ENCODE measurements at regions not wholly inside any gene's neighbourhood (a gene's known extent, or its start where the extent isn't known, plus 50 kb on each side); places are given as distances from the start of the nearest gene placed in this dataset.
A peak's percentile ranks its signal among the peaks of the same experiment; 100 is the strongest.

DNA sequence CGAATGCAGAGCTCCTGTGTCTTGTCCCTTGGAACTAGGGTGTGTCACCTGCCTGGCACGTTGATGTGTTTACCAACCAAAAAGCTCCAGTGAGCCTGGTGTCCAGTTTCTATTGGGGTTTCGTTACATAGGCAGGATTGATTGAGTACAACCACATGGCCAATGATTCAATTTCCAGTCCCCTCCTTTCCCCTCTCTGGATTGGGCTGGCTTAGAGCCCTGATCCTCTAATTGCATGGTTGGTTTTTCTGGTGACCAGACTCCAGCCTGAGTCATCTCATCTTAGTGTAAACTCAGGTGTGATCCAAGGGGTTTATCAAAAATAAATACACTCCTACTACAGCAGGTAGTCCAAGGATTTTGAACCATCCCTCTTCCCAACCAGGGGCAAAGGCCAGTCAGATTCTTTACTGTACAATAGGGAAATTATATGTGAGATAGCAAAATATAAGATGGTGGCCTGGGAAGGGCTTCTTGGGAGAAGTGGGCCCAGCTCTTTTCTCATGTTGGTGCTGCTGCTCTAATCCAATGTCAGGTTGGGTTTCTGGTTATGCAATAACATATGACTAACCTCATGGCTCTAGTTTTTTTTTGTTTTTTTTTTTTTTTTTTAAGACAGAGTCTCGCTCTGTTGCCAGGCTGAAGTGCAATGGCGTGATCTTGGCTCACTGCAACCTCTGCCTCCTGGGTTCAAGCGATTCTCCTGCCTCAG is 64.7 kb upstream of the MGAT5 start:
- H3K27me3 ChIP-seq (ENCODE audit: control insufficient read depth, insufficient read depth, low read length), result no peaks in the 10 kb centered on the region
- no peaks in the 10 kb centered on the region for H3K36me3 ChIP-seq (ENCODE audit: control insufficient read depth, insufficient read depth, low read length)
- DNase-seq (ENCODE audit: low read depth) (peak; percentile 98), FAIRE-seq (no peak)
- TF ChIP-seq, protein P1, sequence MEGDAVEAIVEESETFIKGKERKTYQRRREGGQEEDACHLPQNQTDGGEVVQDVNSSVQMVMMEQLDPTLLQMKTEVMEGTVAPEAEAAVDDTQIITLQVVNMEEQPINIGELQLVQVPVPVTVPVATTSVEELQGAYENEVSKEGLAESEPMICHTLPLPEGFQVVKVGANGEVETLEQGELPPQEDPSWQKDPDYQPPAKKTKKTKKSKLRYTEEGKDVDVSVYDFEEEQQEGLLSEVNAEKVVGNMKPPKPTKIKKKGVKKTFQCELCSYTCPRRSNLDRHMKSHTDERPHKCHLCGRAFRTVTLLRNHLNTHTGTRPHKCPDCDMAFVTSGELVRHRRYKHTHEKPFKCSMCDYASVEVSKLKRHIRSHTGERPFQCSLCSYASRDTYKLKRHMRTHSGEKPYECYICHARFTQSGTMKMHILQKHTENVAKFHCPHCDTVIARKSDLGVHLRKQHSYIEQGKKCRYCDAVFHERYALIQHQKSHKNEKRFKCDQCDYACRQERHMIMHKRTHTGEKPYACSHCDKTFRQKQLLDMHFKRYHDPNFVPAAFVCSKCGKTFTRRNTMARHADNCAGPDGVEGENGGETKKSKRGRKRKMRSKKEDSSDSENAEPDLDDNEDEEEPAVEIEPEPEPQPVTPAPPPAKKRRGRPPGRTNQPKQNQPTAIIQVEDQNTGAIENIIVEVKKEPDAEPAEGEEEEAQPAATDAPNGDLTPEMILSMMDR (IDR thresholded peaks at IDR 0.05; ENCODE audit: insufficient read depth, low read length, severe bottlenecking), result no peak
- no peak overlapping the region for H3K4me3 ChIP-seq (ENCODE audit: low read depth, low read length)

DNA sequence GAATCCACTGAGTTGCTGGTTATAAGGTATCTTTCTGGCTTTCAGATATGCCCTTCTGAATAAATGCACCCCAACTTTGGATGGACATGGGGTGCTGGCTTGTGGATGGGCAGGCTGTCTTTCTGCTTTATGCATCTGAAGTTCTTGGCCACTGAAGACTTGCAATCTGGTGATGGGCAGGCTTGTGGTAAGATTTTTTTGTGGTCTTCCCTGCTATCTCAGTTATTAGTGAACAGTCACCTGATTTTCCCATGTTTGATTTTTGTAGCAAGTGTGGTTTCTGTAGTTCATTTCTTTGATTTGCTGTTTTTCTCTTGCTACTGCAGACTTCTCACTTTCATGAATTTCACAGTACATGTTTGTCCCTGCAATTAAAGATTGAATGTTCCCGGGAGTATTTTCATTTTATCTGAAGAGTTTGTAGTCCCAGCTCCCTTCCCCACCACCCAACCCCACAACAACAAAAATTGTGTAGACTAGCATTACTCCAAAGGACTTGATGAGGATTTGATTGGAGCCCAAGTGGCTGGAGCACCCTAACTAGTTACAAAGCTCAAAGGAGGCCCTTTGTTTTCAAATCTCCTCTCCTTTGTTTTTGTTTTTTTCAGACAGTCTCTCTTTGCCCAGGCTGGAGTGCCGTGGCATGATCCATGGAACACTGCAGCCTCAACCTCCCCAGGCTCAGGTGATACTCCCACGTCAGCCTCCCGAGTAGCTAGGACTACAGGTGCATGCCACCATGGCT is 63.6 kb upstream of the MGAT5 start:
- TF ChIP-seq, protein P1 (IDR thresholded peaks at IDR 0.05; ENCODE audit: insufficient read depth, low read length, severe bottlenecking), result no peak
- Histone ChIP-seq H3K4me3 (ENCODE audit: low read depth, low read length) (no peak overlapping the region), H3K36me3 (ENCODE audit: control insufficient read depth, insufficient read depth, low read length) (no peaks in the 10 kb centered on the region), H3K27me3 (ENCODE audit: control insufficient read depth, insufficient read depth, low read length) (no peaks in the 10 kb centered on the region)
- no peak for FAIRE-seq
- no peak for DNase-seq (ENCODE audit: low read depth)

DNA sequence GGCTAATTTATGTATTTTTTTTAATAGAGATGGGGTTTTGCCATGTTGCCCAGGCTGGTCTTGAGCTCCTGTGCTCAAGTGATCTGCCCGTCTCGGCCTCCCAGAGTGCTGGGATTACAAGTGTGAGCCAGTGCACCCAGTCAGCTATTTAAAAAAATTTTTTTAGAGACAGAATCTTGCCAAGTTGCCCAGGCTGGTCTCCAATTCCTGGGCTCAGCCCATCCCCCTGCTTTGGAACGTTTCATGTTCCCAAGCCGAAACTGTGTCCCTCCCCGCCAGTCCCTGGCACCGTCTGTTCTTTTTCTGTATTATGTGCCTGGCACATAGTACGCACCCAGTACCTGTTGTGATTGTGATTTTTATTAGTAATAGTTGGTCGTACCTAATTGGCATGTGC is 63.1 kb upstream of the MGAT5 start:
- DNase-seq (ENCODE audit: low read depth) (no peak), FAIRE-seq (no peak)
- TF ChIP-seq, protein P1 (IDR thresholded peaks at IDR 0.05; ENCODE audit: insufficient read depth, low read length, severe bottlenecking), result no peak
- no peaks in the 10 kb centered on the region for H3K36me3 ChIP-seq (ENCODE audit: control insufficient read depth, insufficient read depth, low read length)
- H3K27me3 ChIP-seq (ENCODE audit: control insufficient read depth, insufficient read depth, low read length), result no peaks in the 10 kb centered on the region
- H3K4me3 ChIP-seq (ENCODE audit: low read depth, low read length), result no peak overlapping the region

DNA sequence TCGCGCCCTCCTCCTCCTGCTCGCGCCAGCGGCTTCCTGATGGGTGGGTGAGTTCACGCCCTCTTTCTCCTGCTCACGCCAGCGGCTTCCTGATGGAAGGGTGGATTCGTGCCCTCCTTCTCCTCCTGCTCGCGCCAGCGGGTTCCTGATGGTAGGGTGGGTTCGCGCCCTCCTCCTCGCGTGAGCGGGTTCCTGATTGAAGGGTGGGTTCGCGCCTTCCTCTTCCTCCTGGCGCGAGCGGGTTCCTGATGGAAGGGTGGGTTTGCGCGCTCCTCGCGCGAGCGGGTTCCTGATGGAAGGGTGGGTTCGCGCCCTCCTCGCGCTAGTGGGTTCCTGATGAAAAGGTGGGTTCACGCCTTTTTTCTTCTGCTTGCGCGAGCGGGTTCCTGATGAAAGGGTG is 62.0 kb upstream of the MGAT5 start:
- Histone ChIP-seq H3K4me3 (ENCODE audit: low read depth, low read length) (no peak overlapping the region), H3K27me3 (ENCODE audit: control insufficient read depth, insufficient read depth, low read length) (no peaks in the 10 kb centered on the region), H3K36me3 (ENCODE audit: control insufficient read depth, insufficient read depth, low read length) (no peaks in the 10 kb centered on the region)
- TF ChIP-seq, protein P1 (IDR thresholded peaks at IDR 0.05; ENCODE audit: insufficient read depth, low read length, severe bottlenecking), result no peak
- DNase-seq (ENCODE audit: low read depth) (no peak), FAIRE-seq (no peak)

DNA sequence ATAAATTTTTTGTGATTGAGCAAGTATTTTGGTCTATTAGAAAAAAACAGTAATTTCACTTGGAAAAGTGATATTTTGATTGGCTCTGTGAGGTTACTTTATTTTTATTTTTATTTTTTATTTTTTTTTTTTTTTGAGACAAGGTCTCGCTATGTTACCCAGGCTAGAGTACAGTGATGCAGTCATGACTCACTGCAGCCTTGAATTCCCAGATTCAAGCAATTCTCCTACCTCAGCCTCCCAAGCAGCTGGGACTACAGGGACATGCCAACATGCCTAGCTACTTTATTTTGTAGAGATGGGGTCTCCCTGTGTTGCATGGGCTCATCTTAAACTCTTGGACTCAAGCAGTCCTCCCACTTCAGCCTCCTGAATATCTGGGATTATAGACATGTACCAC is 60.9 kb upstream of the MGAT5 start:
- H3K36me3 ChIP-seq (ENCODE audit: control insufficient read depth, insufficient read depth, low read length), result no peaks in the 10 kb centered on the region
- no peak for FAIRE-seq
- no peak overlapping the region for H3K4me3 ChIP-seq (ENCODE audit: low read depth, low read length)
- H3K27me3 ChIP-seq (ENCODE audit: control insufficient read depth, insufficient read depth, low read length), result no peaks in the 10 kb centered on the region
- TF ChIP-seq, protein P1 (IDR thresholded peaks at IDR 0.05; ENCODE audit: insufficient read depth, low read length, severe bottlenecking), result no peak
- DNase-seq (ENCODE audit: low read depth), result peak; percentile 78

Measured in bronchial epithelial cell (primary cell).